ENCODE measurements at regions not wholly inside any gene's neighbourhood (a gene's known extent, or its start where the extent isn't known, plus 50 kb on each side); places are given as distances from the start of the nearest gene placed in this dataset.

- intact Hi-C loops (cut with micrococcal nuclease), result no loop called here
- peaks cover 3% of the 10 kb centered on the region for H3K9me3 Mint-ChIP-seq
- H3K36me3 Mint-ChIP-seq (ENCODE audit: low read depth), result no peaks in the 10 kb centered on the region
- no peak overlapping the region for H3K4me3 Mint-ChIP-seq
- no peak for DNase-seq
- no peaks in the 10 kb centered on the region for H3K4me1 Mint-ChIP-seq
- H3K27me3 Mint-ChIP-seq, result no peaks in the 10 kb centered on the region
- no peak overlapping the region for H3K27ac Mint-ChIP-seq
Observed at GRCh38 chr6:54440549-54440948, 132.3 kb downstream of the TINAG start.

- H3K4me1 Mint-ChIP-seq, result no peaks in the 10 kb centered on the region
- no peaks in the 10 kb centered on the region for H3K36me3 Mint-ChIP-seq (ENCODE audit: low read depth)
- peaks cover 3% of the 10 kb centered on the region for H3K9me3 Mint-ChIP-seq
- no peak overlapping the region for H3K4me3 Mint-ChIP-seq
- intact Hi-C loops (cut with micrococcal nuclease), result no loop called here
- DNase-seq, result no peak
- no peak overlapping the region for H3K27ac Mint-ChIP-seq
- H3K27me3 Mint-ChIP-seq, result no peaks in the 10 kb centered on the region
Observed at GRCh38 chr6:54441020-54441419, 132.8 kb downstream of the TINAG start.

- DNase-seq, result no peak
- H3K27me3 Mint-ChIP-seq, result no peaks in the 10 kb centered on the region
- H3K4me3 Mint-ChIP-seq, result no peak overlapping the region
- no peak overlapping the region for H3K27ac Mint-ChIP-seq
- no peaks in the 10 kb centered on the region for H3K36me3 Mint-ChIP-seq (ENCODE audit: low read depth)
- intact Hi-C loops (cut with micrococcal nuclease), result no loop called here
- H3K9me3 Mint-ChIP-seq, result peaks cover 3% of the 10 kb centered on the region
- no peaks in the 10 kb centered on the region for H3K4me1 Mint-ChIP-seq
Observed at GRCh38 chr6:54441687-54442248, 133.5 kb downstream of the TINAG start.

GRCh38 chr6:54445207-54445606 is 137.0 kb downstream of the TINAG start:
- intact Hi-C loops (cut with micrococcal nuclease), result no loop called here
- H3K4me1 Mint-ChIP-seq, result no peaks in the 10 kb centered on the region
- H3K27me3 Mint-ChIP-seq, result no peaks in the 10 kb centered on the region
- H3K27ac Mint-ChIP-seq, result no peak overlapping the region
- no peaks in the 10 kb centered on the region for H3K9me3 Mint-ChIP-seq
- H3K4me3 Mint-ChIP-seq, result no peak overlapping the region
- DNase-seq, result no peak
- H3K36me3 Mint-ChIP-seq (ENCODE audit: low read depth), result no peaks in the 10 kb centered on the region

GRCh38 chr6:54448617-54449016 is 140.4 kb downstream of the TINAG start:
- H3K27me3 Mint-ChIP-seq, result no peaks in the 10 kb centered on the region

GRCh38 chr6:54451516-54451915 is 143.3 kb downstream of the TINAG start:
- Mint-ChIP-seq H3K27ac (no peak overlapping the region), H3K4me1 (no peaks in the 10 kb centered on the region), H3K4me3 (no peak overlapping the region), H3K36me3 (ENCODE audit: low read depth) (no peaks in the 10 kb centered on the region), H3K27me3 (no peaks in the 10 kb centered on the region), H3K9me3 (no peaks in the 10 kb centered on the region)
- intact Hi-C loops (cut with micrococcal nuclease), result no loop called here
- no peak for DNase-seq

More at GRCh38 chr6:54448617-54449016, 140.4 kb downstream of the TINAG start:
- Mint-ChIP-seq H3K4me3 (no peak overlapping the region), H3K4me1 (no peaks in the 10 kb centered on the region), H3K36me3 (ENCODE audit: low read depth) (no peaks in the 10 kb centered on the region), H3K27ac (no peak overlapping the region), H3K9me3 (no peaks in the 10 kb centered on the region)
- intact Hi-C loops (cut with micrococcal nuclease), result no loop called here
- no peak for DNase-seq

GRCh38 chr6:54463354-54464024 is 155.2 kb downstream of the TINAG start:
- no peaks in the 10 kb centered on the region for H3K4me1 Mint-ChIP-seq
- peaks cover 9% of the 10 kb centered on the region for H3K9me3 Mint-ChIP-seq
- intact Hi-C loops (cut with micrococcal nuclease), result no loop called here
- no peak overlapping the region for H3K4me3 Mint-ChIP-seq
- H3K27me3 Mint-ChIP-seq, result no peaks in the 10 kb centered on the region
- no peaks in the 10 kb centered on the region for H3K36me3 Mint-ChIP-seq (ENCODE audit: low read depth)
- H3K27ac Mint-ChIP-seq, result no peak overlapping the region
- DNase-seq, result no peak

- no peak overlapping the region for H3K4me3 Mint-ChIP-seq
- no peak for DNase-seq
- H3K27ac Mint-ChIP-seq, result no peak overlapping the region
- H3K27me3 Mint-ChIP-seq, result no peaks in the 10 kb centered on the region
- H3K4me1 Mint-ChIP-seq, result no peaks in the 10 kb centered on the region
- H3K9me3 Mint-ChIP-seq, result peaks cover 9% of the 10 kb centered on the region
- H3K36me3 Mint-ChIP-seq (ENCODE audit: low read depth), result no peaks in the 10 kb centered on the region
- intact Hi-C loops (cut with micrococcal nuclease), result no loop called here
Observed at GRCh38 chr6:54465649-54466300, 157.5 kb downstream of the TINAG start.

- Mint-ChIP-seq H3K4me1 (no peaks in the 10 kb centered on the region), H3K27ac (no peak overlapping the region), H3K9me3 (peaks cover 9% of the 10 kb centered on the region), H3K4me3 (no peak overlapping the region), H3K27me3 (no peaks in the 10 kb centered on the region), H3K36me3 (ENCODE audit: low read depth) (no peaks in the 10 kb centered on the region)
- intact Hi-C loops (cut with micrococcal nuclease), result no loop called here
- DNase-seq, result no peak
Observed at GRCh38 chr6:54467384-54467783, 159.1 kb downstream of the TINAG start.

GRCh38 chr6:54473328-54473727 is 165.1 kb downstream of the TINAG start:
- Mint-ChIP-seq H3K9me3 (no peaks in the 10 kb centered on the region), H3K36me3 (ENCODE audit: low read depth) (no peaks in the 10 kb centered on the region), H3K4me1 (no peaks in the 10 kb centered on the region), H3K4me3 (no peak overlapping the region), H3K27me3 (no peaks in the 10 kb centered on the region), H3K27ac (no peak overlapping the region)
- intact Hi-C loops (cut with micrococcal nuclease), result no loop called here
- no peak for DNase-seq

GRCh38 chr6:54474898-54475297 is 166.7 kb downstream of the TINAG start:
- Mint-ChIP-seq H3K4me3 (no peak overlapping the region), H3K27ac (no peak overlapping the region), H3K9me3 (no peaks in the 10 kb centered on the region), H3K36me3 (ENCODE audit: low read depth) (no peaks in the 10 kb centered on the region), H3K27me3 (no peaks in the 10 kb centered on the region), H3K4me1 (no peaks in the 10 kb centered on the region)
- intact Hi-C loops (cut with micrococcal nuclease), result no loop called here
- DNase-seq, result no peak

GRCh38 chr6:54481091-54481490 is 172.8 kb downstream of the TINAG start:
- H3K27ac Mint-ChIP-seq, result no peak overlapping the region
- H3K9me3 Mint-ChIP-seq, result no peaks in the 10 kb centered on the region
- intact Hi-C loops (cut with micrococcal nuclease), result no loop called here
- no peaks in the 10 kb centered on the region for H3K27me3 Mint-ChIP-seq
- no peak for DNase-seq
- no peaks in the 10 kb centered on the region for H3K4me1 Mint-ChIP-seq
- no peaks in the 10 kb centered on the region for H3K36me3 Mint-ChIP-seq (ENCODE audit: low read depth)
- no peak overlapping the region for H3K4me3 Mint-ChIP-seq

GRCh38 chr6:54491431-54491830 is 183.2 kb downstream of the TINAG start:
- Mint-ChIP-seq H3K27me3 (no peaks in the 10 kb centered on the region), H3K9me3 (peaks cover 5% of the 10 kb centered on the region), H3K36me3 (ENCODE audit: low read depth) (no peaks in the 10 kb centered on the region), H3K4me3 (no peak overlapping the region), H3K4me1 (no peaks in the 10 kb centered on the region), H3K27ac (no peak overlapping the region)
- intact Hi-C loops (cut with micrococcal nuclease), result no loop called here
- DNase-seq, result no peak

- H3K36me3 Mint-ChIP-seq (ENCODE audit: low read depth), result no peaks in the 10 kb centered on the region
- H3K4me3 Mint-ChIP-seq, result no peak overlapping the region
- H3K4me1 Mint-ChIP-seq, result no peaks in the 10 kb centered on the region
- H3K9me3 Mint-ChIP-seq, result peaks cover 11% of the 10 kb centered on the region
- no peak overlapping the region for H3K27ac Mint-ChIP-seq
- no peak for DNase-seq
- no peaks in the 10 kb centered on the region for H3K27me3 Mint-ChIP-seq
- intact Hi-C loops (cut with micrococcal nuclease), result no loop called here
Observed at GRCh38 chr6:54493138-54493537, 184.9 kb downstream of the TINAG start.
